HUDEP-2 (cell line): ENCODE measurements at regions not wholly inside any gene's neighbourhood (a gene's known extent, or its start where the extent isn't known, plus 50 kb on each side); places are given as distances from the start of the nearest gene placed in this dataset.

Source experiments
- DNase-seq, 76 experiments: peaks; one replicate each; lab custom pipeline; 2025; ENCODE audit not compliant: unreplicated experiment in 76 of 76; lab: John Stamatoyannopoulos, UW

DNA sequence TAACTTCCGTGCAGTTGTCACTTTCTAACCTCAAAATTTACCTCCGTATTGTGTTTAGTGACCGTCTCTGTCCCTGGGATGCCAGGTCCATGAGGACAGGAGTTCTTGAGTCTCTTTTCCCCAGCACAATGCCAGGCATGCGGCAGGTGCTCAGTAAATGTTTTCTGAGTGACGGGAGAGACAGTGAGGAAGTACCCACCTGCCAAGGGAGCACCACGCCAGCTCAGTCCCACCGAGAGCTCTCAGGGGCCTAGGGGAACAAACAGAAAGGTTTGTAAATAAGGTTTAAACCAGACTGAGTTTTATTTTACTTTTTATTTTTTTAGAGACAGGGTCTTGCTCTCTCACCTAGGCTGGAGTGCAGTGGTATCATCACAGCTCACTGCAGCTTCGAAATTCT, 81.5 kb upstream of the NKX1-1 start:
- DNase-seq: no peak

DNA sequence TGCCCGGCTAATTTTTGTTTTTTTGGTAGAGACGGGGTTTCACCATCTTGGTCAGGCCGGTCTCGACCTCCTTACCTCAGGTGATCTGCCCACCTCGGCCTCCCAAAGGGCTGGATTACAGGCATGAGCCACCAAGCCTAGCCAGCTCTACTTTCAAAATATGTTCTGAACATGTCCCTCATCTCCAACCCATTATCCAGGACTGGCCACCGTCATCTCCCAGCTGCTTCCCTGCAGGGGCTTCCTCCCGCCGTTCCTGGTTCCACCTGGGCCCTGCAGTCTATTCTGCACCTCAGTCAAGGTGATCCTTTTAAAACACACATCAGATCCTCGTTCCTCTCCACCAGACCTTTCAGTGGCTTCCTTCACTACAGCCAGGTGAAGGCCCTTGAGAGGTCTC, 80.9 kb upstream of the NKX1-1 start:
- DNase-seq: no peak

DNA sequence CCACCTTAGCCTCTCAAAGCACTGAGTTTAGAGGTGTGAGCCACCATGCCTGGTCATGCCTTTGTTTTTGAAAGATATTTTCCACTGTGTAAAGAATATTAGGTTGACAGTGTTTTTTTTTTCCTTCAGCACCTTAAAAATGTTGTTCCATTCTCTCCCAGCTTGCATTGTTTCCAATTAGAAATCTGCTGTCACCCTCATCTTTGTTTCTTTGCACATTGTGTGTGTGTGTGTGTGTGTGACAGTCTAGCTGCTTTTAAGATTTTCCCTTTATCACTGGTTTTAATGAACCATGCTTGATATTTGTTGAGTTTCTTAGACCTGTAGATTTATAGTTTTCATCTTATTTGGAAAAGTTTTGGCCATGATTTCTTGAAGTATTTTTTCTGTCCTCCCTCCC, 79.0 kb upstream of the NKX1-1 start:
- DNase-seq: no peak

DNA sequence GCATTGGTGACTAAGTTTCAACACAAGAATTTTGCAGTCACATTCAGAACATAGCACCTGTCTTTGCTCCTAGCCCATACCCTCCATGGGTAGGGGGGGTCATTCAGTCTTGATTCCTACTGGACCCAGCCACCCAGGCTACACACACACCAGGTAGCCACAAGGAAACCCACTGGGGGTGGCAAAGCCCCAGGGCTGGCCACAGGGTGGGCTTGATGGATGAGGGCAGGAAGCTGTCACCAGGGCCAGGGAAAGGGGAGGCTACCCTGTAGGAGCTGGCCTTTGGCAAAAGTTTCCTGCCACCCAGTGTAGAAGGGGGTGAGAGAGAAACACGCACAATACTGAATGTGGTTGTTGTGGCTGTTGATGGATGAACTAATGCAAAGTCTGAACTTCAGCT, 74.5 kb upstream of the NKX1-1 start:
- DNase-seq: no peak

DNA sequence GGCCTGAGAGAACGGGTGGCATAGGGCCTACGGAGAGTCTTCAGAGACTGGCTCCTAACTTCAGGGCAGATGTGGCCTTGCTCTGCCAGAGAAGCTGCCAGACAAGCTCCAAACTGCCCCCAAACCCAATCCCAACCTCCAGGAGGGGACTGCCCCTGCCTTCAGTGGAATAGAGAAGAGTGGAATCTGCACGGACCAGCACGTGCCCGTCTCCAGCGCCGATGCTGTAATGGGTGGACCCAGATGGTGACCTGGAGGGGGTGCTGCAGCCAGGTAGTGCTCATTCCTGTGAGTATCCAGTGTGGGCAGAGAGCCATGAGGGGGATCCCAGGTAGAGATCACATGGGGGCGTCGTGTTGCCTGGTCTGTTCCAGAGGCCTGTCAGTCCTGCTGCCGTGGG, 73.2 kb upstream of the NKX1-1 start:
- no peak for DNase-seq

DNA sequence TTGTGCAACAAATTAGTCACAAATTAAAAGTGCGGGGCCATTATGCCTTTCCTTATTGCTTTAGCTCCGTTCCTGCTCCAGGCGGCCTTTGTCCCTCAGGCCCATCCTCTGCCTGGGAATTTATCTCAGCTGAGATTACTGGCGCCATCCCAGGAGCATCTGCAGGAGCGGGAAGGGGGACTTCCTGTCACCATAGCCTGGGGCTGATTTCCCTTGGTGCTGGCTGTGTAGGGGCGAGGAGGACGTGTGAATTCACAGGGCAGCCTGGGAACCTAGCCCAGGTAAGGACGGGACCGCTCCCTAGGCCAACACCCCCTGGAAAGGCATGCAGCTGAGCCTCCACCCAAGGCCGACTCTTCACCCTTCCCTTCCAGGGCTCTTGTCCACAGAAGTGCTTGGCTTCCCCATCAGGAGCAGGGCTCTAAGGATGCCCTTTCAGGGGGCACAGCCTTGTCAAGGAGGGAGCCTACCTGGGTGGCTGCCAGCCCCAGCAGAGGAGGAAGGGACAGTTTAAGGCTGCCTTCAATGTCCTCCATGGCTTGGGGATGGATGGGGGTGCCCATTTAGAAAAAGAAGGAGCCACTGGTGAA, 72.6 kb upstream of the NKX1-1 start:
- DNase-seq: no peak

DNA sequence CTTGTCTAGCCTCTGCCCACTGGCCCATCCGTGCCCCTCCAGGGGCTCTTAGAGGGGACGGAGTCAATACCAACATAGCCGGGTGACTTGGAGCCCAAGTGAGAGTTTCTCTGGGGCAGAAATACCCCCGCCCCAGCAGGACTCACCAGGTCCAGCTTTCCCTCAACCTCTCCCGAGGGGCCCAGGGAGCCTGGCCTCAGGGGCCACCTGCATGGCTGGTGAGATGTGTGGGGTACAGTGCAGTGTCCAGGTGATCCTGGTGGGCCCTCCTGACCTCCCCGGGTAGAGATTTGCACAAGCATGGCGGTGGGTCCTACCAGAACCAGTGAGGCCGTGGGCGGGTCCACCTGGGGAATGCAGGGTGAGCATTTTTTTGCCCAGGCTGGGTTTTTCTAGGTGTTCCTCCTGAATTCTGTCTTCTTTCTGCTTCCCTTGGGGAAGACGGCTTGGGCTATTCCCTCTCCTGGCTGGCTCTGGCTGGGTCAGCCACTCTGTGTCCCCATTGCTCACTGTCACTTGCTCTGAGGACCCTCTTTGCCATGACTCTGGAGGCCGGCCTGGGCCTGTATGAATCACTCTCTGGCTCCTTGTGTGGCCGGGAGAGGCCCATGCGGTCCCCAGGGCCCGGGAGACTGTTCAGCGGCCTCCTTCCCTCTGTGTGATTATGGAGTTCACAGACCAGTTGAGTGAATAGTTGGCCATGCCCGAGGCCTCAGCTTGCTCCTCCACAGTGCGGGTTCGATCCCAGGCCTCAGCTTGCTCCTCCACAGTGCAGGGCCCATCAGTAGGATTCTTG, 71.0 kb upstream of the NKX1-1 start:
- DNase-seq: no peak

DNA sequence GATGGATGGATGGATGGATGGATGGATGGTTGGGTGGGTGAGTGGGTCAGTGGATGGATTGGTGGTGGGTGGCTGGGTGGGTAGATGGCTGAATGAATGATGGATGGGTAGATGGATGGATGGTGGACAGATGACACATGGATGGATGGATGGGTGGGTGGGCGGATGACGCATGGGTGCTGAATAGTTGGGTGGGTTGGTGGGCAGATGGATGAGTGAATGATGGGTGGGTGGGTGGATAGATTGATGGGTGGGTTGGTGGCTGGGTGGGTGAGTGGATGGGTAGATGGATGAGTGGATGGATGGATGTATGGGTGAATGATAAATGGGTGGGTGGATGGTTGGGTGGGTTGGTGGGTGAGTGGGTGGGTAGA, 69.9 kb upstream of the NKX1-1 start:
- no peak for DNase-seq

DNA sequence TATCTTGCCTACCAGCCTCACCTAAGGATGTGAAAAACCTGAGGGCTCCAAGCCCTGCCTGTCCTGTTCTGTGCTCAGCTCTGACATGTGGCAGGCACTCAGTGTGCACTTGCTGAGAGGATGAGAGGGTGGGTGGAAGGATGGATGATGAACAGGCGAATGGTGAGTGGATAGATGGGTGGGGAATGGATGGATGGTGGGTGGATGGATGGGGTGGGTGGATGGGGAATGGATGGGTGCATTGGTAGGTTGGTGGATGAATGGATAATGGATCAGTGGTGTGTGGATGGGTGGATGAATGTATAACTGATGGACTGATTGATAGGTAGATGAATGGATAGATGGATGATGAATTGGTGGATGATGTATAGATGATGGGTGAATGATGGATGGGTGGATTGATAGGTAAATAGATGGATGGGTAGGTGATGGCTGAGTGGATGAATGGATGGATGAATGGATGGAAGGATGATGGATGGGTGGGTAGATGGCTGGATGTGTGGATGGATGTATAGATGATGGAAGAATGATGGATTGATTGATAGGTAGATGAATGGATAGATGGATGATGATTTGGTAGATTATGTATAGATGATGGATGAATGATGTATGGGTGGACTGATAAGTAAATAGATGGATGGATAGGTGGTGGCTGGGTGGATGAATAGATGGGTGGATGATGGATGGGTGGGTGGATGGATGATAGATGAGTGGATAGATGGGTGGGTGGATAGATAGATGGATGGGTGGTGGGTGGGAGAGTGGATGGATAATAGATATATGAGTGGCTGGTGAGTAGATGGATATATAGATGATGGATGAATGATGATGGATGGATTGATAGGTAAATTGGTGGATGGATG, 69.3 kb upstream of the NKX1-1 start:
- no peak for DNase-seq

DNA sequence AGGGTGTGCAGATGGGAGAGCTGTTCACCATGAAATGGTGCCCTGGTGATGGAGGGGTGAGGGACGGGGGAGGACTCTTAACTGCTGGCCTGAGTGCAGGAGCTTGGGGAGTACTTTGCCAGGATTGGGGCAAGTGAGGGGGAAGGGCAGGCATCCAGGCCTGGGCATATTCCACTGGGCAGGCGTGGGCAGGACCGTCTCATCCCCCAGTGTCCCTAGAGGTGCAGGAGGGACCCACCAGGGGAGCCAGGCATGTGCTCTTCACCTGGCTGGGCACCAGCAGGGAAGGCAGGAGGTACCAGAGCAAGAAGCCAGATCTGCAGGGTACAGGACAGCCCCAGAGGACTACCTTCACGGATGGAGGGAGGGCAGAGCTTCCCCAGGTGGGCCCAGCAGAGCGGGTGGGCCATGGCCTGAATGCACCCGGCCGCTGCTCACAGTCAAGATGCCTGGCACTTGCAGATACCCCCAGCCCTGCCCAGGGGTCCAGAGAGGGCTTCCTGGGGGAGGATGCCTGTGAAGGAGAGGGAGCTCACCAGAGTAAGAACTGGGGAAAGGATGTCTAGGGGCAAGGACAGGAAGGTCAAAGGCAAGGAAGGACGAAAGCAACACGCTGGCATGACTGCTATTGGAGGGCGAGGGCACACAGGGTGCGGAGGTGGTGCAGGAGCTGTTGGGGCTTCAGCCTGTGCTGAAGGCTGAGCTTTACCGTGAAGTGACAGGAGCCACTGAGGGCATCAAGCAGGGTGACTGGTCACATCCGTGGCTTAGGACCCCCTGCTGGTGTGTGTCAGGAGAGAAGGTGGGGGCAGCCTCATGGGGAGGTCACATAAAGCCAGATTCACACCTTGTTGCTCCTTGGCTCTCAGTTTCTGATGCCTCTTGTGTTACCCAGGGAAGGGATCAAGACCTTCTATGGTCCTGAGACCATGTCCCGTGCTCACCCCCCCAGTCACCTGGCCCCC, 68.2 kb upstream of the NKX1-1 start:
- no peak for DNase-seq

DNA sequence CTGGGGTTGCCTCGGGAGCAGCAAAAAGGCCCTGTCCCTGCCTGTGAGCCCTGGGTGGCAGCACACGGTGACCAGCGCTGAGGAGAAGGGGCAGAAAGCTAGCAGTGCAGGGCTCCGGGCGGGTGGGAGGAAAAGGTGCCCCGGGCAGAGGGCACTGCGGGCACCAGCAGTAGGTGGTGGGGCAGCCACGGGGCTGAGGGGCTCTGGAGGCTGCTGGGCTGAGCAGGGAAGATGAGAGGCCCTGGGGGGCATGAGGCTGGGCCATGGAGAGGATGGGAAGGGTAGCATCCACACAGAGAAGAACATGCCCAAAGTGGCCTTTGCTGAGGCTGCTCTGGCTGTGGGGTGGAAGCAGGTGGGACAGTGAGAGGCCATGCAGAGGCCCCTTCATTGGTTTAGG, 67.5 kb upstream of the NKX1-1 start:
- DNase-seq: no peak

DNA sequence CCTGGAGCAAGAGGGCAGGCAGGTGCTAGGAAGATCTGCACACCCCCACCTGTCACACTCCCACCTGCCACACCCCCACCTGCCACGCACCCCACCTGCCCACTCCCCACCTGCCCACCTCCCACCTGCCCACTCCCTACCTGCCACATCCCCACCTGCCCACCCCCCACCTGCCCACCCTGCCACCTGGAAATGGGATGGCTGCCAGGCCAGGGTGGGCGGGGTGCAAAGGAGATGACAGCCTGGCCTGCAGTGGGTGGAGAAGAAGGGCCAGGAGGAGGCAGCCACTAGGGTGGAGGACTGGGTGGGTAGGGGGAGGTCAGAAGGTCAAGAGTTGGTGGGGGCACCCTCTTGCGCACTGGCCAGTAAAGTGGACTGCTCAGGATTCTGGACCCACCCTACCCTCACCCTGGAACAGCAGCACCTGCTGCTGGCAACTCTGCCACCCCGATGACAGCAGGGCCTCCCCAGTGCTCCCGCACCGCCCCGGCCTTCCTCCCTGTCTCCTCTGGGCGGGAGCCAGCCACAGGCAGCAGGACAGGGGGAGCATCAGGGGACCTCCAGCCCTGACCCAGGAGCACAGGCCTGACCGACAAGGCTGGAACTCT, 66.8 kb upstream of the NKX1-1 start:
- no peak for DNase-seq

DNA sequence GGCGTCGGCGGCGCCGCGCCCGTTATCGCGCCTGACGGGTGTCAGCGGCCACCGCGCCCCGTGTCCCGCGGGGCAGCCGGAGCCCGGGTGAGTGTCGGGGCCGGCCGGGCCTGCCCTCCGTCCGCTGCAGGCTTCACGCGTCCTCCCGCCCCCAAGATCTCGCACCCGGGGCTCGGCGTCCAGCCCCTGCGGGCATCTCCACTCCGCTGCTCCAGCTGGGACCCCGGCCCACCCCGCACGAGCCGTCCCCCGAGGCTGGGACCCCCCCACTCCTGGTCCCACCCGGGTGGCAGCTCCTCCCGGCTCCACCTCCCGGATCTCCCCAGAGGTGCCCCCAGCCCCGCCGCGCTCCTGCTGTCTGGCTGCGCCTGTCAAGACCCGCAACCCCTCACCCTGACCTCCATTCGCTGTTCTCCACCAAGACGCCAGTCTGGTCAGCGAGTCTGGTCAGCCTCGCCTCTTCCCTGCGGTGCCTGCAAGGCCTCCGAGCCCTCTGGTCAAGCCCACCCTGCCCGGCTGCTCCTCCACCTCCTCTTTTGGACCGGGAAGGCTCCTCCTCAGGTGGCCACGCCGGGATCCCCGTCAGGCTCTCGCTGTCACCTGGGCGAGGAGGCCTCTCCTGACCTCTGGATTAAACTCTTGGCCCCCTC, 66.0 kb upstream of the NKX1-1 start:
- no peak for DNase-seq

DNA sequence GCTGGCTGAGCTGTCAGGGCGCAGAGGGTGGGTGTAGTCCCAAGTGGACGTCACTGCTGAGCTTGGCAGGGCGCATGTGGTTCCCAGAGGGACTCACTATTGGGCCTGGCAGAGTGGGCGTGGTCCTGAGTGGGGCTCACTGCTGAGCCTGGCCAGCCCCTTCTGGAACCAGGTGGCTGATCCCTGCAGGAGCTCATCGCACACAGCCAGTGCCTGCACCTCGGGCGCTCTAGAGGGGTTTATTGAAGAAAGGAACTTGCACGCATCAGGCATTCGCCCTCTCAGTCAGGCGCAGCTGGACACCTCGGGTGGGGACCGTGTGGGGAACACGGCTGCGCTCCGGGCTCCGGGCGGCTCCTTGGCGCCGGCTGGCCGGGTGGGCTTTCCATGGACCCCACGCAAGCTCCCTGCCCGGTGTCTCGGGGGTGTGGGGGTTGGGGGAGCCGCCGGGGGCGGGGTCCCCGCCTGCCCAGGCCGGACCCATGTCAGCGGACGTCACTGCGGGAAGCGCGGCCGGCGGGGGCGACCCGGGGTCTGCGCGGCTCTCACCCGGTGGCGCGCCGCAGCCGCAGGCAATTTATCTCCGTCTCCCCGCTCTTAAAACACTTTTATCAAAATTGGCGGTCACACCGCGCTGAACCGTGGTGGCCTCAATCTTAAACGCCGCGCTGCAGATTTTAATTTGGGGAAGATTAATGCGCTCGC, 65.4 kb upstream of the NKX1-1 start:
- no peak for DNase-seq

DNA sequence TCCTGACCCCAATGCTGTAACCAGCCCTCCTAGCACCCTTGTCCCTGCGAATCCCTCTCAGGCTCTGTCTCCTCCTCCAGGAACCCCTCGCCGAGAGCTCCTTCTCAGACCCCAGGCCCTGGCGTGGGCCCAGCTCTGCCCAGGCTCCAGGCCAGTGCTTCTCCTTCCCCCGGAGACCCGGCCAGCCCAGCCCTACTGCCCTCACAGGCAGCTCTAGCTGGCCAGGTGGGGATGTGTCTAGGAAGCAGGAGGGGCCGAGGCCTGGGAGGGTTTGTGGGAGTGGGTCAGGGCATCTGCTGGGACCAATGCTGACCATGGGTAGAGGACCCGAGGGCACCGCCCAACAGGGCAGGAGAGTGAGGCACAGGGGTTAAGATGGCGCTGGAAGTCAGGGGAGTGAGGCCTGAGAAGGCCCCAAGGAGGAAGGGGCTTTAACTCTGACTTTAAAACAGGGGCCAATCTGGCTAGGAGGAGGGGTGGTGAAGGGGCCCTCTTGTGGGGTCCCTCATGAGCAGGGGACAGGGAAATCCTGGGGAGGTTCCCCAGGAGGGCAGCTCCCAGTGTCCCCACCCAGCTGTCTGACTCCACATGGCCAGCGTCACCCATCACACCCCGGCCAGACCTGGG, 64.7 kb upstream of the NKX1-1 start:
- DNase-seq: no peak

DNA sequence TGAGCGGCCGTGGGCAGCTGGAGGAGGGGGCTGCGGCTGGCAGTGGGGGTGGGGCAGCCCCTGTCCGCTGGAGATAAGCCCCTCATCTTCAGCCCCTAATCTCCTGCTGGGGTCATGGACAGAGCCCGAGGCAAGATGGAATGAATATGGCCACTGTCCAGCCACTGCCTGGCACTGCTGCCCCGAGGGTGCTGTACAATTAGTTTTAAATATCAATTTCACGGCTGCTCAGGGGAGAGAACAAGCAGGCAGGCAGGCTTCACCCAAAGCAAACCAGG, 64.1 kb upstream of the NKX1-1 start:
- DNase-seq: no peak

DNA sequence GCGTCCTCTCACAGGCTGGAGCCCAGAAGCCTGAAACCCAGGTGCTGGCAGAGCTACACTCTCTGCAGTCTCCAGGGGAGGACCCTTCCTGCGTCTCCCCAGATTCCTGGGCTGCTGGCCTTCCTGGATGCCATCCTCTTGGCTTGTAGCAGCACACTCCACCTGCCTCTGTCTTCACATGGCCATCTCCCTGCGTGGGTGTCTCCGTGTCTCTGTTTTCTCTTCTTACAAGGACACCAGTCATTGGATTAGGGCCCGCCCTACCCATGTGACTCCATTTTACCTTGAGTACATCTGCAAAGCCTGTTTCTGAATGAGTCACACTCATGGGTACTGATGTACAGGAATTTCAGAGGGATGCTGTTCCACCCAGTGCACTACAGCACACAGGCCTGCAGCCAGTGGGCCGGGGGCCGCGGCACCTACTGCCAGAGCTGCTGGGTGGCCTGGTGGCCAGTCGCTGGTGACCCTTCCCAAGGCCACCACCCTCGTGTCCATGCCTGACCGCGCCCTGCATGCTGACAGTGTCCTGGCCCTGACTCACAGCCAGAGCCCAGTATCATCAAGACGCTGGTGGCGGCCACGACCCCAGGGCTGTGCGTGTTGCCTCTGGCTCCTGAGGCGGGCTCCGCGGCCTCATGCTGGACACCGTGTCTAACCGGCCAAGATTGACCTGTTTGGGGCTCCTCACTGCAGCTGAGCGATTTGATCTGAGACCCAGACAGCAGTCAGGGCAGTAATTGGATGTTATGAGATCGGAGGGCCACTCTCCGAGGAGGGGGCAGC, 63.6 kb upstream of the NKX1-1 start:
- no peak for DNase-seq

DNA sequence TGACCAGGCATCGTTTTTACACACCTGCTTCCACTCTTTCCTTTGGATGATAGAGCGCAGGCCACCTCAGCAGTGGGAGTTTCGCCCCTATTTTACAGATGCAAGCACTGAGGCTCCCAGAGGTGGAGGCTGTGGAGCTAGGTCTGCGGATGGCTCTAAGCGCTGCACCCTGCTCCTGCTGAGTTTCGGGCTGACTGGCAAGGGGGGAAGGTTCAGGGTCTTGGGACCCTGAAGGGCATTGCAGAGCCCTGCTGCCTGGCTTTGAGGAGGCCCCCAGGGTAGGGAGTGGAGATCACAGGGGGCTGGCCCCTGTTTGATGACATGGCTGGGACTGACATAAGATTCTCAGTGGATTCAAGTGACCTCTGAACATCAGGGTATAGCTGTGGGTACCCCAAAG, 62.8 kb upstream of the NKX1-1 start:
- no peak for DNase-seq
